ENCODE measurements at regions not wholly inside any gene's neighbourhood (a gene's known extent, or its start where the extent isn't known, plus 50 kb on each side); places are given as distances from the start of the nearest gene placed in this dataset.
A peak's percentile ranks its signal among the peaks of the same experiment; 100 is the strongest.

DNA sequence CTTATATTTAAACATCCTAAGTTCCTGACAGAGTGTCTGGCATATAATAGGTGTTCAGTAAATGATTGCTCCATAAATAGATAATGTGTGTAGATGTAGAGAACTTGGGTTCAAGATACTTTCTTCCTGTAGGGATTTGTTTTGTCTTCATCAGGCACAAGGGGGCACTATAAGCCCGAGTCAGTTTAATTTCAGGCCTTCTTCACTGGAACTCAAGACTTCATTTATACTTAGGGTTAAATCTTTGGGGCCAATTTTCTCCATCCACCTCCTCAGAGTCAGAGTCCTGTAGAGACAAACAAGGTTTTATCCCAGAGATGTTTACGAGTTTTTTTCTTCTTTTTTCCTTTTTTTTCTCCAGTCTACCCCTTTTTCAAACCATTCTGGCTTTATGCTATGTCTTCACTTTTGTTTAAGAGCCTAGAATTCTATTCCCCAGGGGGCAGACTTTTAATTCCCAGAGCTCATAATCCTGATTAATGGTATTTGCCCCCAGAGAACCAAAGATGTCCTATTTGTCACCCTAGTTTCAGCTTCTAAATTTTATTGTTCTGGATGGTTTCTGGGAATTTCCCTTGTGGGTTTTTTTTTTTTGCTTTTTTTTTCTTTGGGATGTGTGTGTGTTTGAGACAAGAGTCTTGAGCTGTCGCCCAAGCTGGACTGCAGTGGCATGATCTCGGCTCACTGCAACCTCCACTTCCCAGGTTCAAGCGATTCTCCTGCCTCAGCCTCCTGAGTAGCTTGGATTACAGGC lies 88.4 kb downstream of the HFE start:
- TF ChIP-seq, protein P1, sequence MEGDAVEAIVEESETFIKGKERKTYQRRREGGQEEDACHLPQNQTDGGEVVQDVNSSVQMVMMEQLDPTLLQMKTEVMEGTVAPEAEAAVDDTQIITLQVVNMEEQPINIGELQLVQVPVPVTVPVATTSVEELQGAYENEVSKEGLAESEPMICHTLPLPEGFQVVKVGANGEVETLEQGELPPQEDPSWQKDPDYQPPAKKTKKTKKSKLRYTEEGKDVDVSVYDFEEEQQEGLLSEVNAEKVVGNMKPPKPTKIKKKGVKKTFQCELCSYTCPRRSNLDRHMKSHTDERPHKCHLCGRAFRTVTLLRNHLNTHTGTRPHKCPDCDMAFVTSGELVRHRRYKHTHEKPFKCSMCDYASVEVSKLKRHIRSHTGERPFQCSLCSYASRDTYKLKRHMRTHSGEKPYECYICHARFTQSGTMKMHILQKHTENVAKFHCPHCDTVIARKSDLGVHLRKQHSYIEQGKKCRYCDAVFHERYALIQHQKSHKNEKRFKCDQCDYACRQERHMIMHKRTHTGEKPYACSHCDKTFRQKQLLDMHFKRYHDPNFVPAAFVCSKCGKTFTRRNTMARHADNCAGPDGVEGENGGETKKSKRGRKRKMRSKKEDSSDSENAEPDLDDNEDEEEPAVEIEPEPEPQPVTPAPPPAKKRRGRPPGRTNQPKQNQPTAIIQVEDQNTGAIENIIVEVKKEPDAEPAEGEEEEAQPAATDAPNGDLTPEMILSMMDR (conservative IDR thresholded peaks at IDR 0.05; ENCODE audit: low read depth, low read length), result peak; percentile 78
- DNase-seq (ENCODE audit: low read depth), result no peak

DNA sequence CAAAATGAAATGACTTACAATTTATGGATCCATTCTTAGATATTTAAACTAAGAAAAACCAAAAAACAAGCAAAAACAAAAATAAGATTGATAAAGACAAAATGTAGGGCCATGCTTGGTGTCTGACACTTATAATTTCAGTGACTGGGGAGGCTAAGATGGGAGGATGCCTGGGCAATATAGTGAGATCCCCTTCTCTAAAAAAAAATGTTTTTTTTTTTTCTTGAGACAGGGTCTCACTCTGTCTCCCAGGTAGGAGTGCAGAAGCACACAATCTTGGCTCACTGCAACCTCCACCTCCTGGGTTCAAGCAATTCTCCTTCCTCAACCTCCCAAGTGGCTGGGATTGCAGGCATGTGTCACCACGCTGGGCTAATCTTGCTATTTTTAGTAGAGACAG lies 92.4 kb downstream of the HFE start:
- no peak overlapping the region for H3K4me3 ChIP-seq (ENCODE audit: low read depth, low read length)
- no peak for DNase-seq (ENCODE audit: low read depth)
- TF ChIP-seq, protein P1 (conservative IDR thresholded peaks at IDR 0.05; ENCODE audit: low read depth, low read length), result no peak

More for the DNA sequence above, 88.4 kb downstream of the HFE start:
- no peak overlapping the region for H3K4me3 ChIP-seq (ENCODE audit: low read depth, low read length)

DNA sequence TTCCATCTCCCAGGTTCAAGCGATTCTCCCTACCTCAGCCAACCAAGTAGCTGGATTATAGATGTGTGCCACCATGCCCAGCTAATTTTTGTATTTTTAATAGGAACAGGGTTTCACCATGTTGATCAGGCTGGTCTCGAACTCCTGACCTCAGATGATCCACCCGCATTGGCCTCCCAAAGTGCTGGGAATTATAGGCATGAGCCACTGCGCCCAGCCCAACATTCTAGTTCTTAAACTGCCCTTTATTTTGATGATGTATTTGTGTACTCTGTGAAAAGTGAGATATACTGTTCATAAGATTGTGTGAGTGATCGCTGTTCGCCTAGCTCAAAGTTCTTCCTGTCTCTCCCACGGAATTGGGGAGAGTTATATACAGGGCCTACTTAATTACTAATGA lies 93.1 kb downstream of the HFE start:
- no peak overlapping the region for H3K4me3 ChIP-seq (ENCODE audit: low read depth, low read length)
- no peak for DNase-seq (ENCODE audit: low read depth)
- TF ChIP-seq, protein P1 (conservative IDR thresholded peaks at IDR 0.05; ENCODE audit: low read depth, low read length), result no peak

DNA sequence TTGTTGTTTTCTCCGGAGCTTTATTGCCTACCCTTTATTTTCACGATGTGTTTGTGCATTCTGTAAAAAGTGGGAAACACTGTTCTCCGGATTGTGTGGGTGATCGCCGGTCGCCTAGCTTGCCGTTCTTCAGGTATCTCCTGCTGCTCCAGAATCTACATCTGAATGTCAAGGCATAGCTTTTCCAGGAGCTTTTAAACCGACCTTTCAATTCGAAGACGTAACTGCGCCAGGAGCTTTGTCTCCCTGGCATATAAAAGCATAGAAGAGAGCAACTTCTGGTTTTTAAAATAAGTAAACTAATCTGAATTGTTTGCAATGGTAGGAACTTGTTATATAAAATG lies 96.0 kb downstream of the HFE start:
- DNase-seq (ENCODE audit: low read depth), result no peak
- TF ChIP-seq, protein P1 (conservative IDR thresholded peaks at IDR 0.05; ENCODE audit: low read depth, low read length), result no peak
- peak overlapping the region; percentile 46 for H3K4me3 ChIP-seq (ENCODE audit: low read depth, low read length)

DNA sequence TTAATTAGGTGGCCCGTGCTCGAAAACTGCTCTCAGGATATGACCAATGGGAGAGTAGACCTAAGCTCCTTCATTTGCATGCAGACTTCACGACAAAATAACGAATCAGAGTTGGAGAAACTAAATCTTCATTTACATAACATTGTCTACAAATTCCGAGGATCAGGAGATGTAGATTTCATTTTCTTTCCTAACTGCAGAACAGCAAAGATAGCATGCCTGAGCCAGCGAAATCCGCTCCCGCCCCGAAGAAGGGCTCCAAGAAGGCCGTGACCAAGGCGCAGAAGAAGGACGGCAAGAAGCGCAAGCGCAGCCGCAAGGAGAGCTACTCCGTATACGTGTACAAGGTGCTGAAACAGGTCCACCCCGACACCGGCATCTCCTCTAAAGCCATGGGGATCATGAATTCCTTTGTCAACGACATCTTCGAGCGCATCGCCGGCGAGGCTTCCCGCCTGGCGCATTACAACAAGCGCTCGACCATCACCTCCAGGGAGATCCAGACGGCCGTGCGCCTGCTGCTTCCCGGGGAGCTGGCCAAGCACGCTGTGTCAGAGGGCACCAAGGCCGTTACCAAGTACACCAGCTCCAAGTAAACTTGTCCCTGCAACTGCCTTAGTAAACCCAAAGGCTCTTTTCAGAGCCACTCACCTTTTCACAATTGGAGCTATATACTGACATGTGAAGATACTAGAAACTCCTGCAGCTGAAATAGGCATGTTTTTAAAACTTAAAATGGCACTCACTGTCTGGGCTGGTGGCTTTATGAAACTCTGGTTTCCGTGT lies 96.5 kb downstream of the HFE start:
- peak; percentile 91 for DNase-seq (ENCODE audit: low read depth)
- TF ChIP-seq, protein P1 (conservative IDR thresholded peaks at IDR 0.05; ENCODE audit: low read depth, low read length), result no peak
- peak overlapping the region; percentile 46 for H3K4me3 ChIP-seq (ENCODE audit: low read depth, low read length)

DNA sequence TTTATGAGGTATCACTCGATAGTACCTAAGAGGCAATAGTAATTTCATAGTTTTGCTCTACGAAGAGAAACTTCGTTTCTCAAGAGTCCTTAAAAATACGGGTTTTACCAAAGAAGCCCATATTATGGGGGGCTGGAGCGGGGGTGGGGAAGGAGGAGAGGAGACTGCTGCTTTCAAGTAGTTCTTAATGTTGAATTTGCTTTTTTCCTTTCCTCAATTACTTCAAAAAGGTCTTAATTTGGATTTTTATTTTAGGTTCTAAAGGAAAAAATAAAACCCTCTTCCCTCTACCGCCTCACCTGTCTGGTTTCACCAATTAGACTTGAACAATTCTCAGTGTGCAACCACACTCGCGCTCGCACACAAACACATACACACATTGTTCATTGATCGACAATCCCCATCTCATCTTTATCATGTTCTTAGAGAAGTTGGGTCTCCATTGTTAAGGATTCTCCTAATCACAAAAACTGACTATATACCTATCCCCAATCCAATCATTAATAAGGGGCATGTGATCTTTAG lies 97.2 kb downstream of the HFE start:
- TF ChIP-seq, protein P1 (conservative IDR thresholded peaks at IDR 0.05; ENCODE audit: low read depth, low read length), result no peak
- DNase-seq (ENCODE audit: low read depth), result no peak
- peak overlapping the region; percentile 46 for H3K4me3 ChIP-seq (ENCODE audit: low read depth, low read length)
